ENCODE measurements at regions not wholly inside any gene's neighbourhood (a gene's known extent, or its start where the extent isn't known, plus 50 kb on each side); places are given as distances from the start of the nearest gene placed in this dataset.

- no peak for DNase-seq
- intact Hi-C loops (cut with DNase I), result no loop called here
These were observed 117.2 kb downstream of the SLC25A24 start for GRCh38 chr1:108082738-108083562.

GRCh38 chr1:108082001-108082400, 117.0 kb upstream of the VAV3 start:
- peak in 39 of 42 donors; percentile 2 to 79 (median 42) for DNase-seq
- intact Hi-C loops (cut with DNase I), result no loop called here

GRCh38 chr1:108080448-108080847, 115.5 kb upstream of the VAV3 start:
- intact Hi-C loops (cut with DNase I), result no loop called here

GRCh38 chr1:108079440-108080025, 114.6 kb upstream of the VAV3 start:
- intact Hi-C loops (cut with DNase I), result no loop called here
- DNase-seq, result peak in 1 of 42 donors; percentile 6

More at GRCh38 chr1:108080448-108080847, 115.5 kb upstream of the VAV3 start:
- DNase-seq, result no peak

GRCh38 chr1:108077991-108078390, 113.0 kb upstream of the VAV3 start:
- intact Hi-C loops (cut with DNase I), result no loop called here
- no peak for DNase-seq

- intact Hi-C loops (cut with DNase I), result no loop called here
- DNase-seq, result no peak
These were observed 110.1 kb upstream of the VAV3 start for GRCh38 chr1:108075055-108075454.

GRCh38 chr1:108072776-108073175, 107.8 kb upstream of the VAV3 start:
- intact Hi-C loops (cut with DNase I), result no loop called here
- DNase-seq, result no peak

- intact Hi-C loops (cut with DNase I), result no loop called here
- DNase-seq, result no peak
These were observed 107.2 kb upstream of the VAV3 start for GRCh38 chr1:108072212-108072611.

- DNase-seq, result no peak
- intact Hi-C loops (cut with DNase I), result no loop called here
These were observed 106.6 kb upstream of the VAV3 start for GRCh38 chr1:108071601-108072000.

- no peak for DNase-seq
- intact Hi-C loops (cut with DNase I), result no loop called here
These were observed 105.7 kb upstream of the VAV3 start for GRCh38 chr1:108070662-108071061.

- no peak for DNase-seq
- intact Hi-C loops (cut with DNase I), result no loop called here
These were observed 103.0 kb upstream of the VAV3 start for GRCh38 chr1:108067884-108068540.

GRCh38 chr1:108066808-108067207, 101.8 kb upstream of the VAV3 start:
- no peak for DNase-seq
- intact Hi-C loops (cut with DNase I), result no loop called here

GRCh38 chr1:108064255-108064654, 99.3 kb upstream of the VAV3 start:
- intact Hi-C loops (cut with DNase I), result no loop called here
- DNase-seq, result no peak

GRCh38 chr1:108063703-108064102, 98.7 kb upstream of the VAV3 start:
- intact Hi-C loops (cut with DNase I), result no loop called here
- DNase-seq, result no peak

- intact Hi-C loops (cut with DNase I), result no loop called here
- DNase-seq, result no peak
These were observed 95.0 kb upstream of the VAV3 start for GRCh38 chr1:108059945-108060344.

- intact Hi-C loops (cut with DNase I), result no loop called here
- DNase-seq, result no peak
These were observed 92.6 kb upstream of the VAV3 start for GRCh38 chr1:108057541-108057940.

- no peak for DNase-seq
- intact Hi-C loops (cut with DNase I), result no loop called here
These were observed 91.5 kb upstream of the VAV3 start for GRCh38 chr1:108056436-108056990.

- intact Hi-C loops (cut with DNase I), result no loop called here
- no peak for DNase-seq
These were observed 90.4 kb upstream of the VAV3 start for GRCh38 chr1:108055387-108055786.

GRCh38 chr1:108054396-108054795, 89.4 kb upstream of the VAV3 start:
- intact Hi-C loops (cut with DNase I), result no loop called here
- no peak for DNase-seq
